GM23338 (cell line): ENCODE measurements at regions not wholly inside any gene's neighbourhood (a gene's known extent, or its start where the extent isn't known, plus 50 kb on each side); places are given as distances from the start of the nearest gene placed in this dataset.

ENCODE experiments used
- ATAC-seq: fragments of 200-7000 bp; cut with Tn5 transposase; 3 replicates; pipeline ENCODE4 v1.9.1; 2020
- DNase-seq: peaks from one replicate; pipeline ENCODE4 v3.0.0-alpha.2; 2015; ENCODE audit warnings: low spot score
- H2AFZ ChIP-seq: fragments of 200-600 bp; sonication (generic); 2 replicates; pipeline ENCODE4 v1.8.0; 2016; ENCODE audit warnings: antibody characterized with exemption, mild to moderate bottlenecking, moderate library complexity
- H3F3A ChIP-seq: fragments of 200-600 bp; sonication (generic); replicated peaks from 2 replicates; pipeline ENCODE4 v1.8.0; 2017; ENCODE audit warnings: antibody characterized with exemption, mixed run types, low read depth
- H3K27ac ChIP-seq: fragments of 200-600 bp; sonication (generic); 2 replicates; pipeline ENCODE4 v1.6.1; 2016; ENCODE audit warnings: low read depth
- H3K27me3 ChIP-seq: fragments of 200-600 bp; sonication (generic); 2 replicates; pipeline ENCODE4 v1.8.0; 2016; ENCODE audit warnings: mild to moderate bottlenecking, mixed run types, moderate library complexity; ENCODE audit not compliant: insufficient read depth
- H3K36me3 ChIP-seq: fragments of 200-600 bp; sonication (generic); 2 replicates; pipeline ENCODE4 v1.8.0; 2016; ENCODE audit warnings: mild to moderate bottlenecking; ENCODE audit not compliant: insufficient read depth
- H3K4me1 ChIP-seq: fragments of 200-600 bp; sonication (generic); 2 replicates; pipeline ENCODE4 v1.8.0; 2016; ENCODE audit warnings: mild to moderate bottlenecking, moderate library complexity; ENCODE audit not compliant: insufficient read depth
- H3K4me2 ChIP-seq: fragments of 200-600 bp; sonication (generic); 2 replicates; pipeline ENCODE4 v1.7.1; 2017; ENCODE audit warnings: mixed run types
- H3K4me3 ChIP-seq: fragments of 200-600 bp; sonication (generic); 2 replicates; pipeline ENCODE4 v1.6.1; 2016; ENCODE audit warnings: mixed run types
- H3K79me2 ChIP-seq: fragments of 200-600 bp; sonication (generic); replicated peaks from 2 replicates; pipeline ENCODE4 v1.8.0; 2017; ENCODE audit warnings: mild to moderate bottlenecking; ENCODE audit not compliant: insufficient read depth
- H3K9me2 ChIP-seq: fragments of 200-600 bp; sonication (generic); 2 replicates; pipeline ENCODE4 v1.8.0; 2017; ENCODE audit not compliant: insufficient read depth
- H4K20me1 ChIP-seq: fragments of 200-600 bp; sonication (generic); replicated peaks from 2 replicates; pipeline ENCODE4 v1.8.0; 2017; ENCODE audit warnings: mild to moderate bottlenecking; ENCODE audit not compliant: insufficient read depth
- H3K27ac Mint-ChIP-seq: 2 replicates; pipeline ENCODE4 v1.8.0; 2020; ENCODE audit warnings: inconsistent platforms, mild to moderate bottlenecking, moderate library complexity, mixed read lengths
- H3K27me3 Mint-ChIP-seq: 3 replicates; pipeline ENCODE4 v1.8.0; 2022; ENCODE audit warnings: low read depth, mild to moderate bottlenecking, moderate library complexity, mixed read lengths, inconsistent platforms; ENCODE audit not compliant: insufficient read depth, poor library complexity
- H3K36me3 Mint-ChIP-seq: 3 replicates; pipeline ENCODE4 v1.8.0; 2021; ENCODE audit warnings: low read depth, mild to moderate bottlenecking, inconsistent platforms, moderate library complexity, mixed read lengths
- H3K4me1 Mint-ChIP-seq: 3 replicates; pipeline ENCODE4 v1.8.0; 2020; ENCODE audit warnings: mild to moderate bottlenecking, inconsistent platforms, mixed read lengths
- H3K4me3 Mint-ChIP-seq: 3 replicates; pipeline ENCODE4 v1.8.0; 2021; ENCODE audit warnings: moderate library complexity, mild to moderate bottlenecking, inconsistent platforms, mixed read lengths
- H3K9me3 Mint-ChIP-seq: 3 replicates; pipeline ENCODE4 v1.8.0; 2020; ENCODE audit warnings: moderate library complexity, mild to moderate bottlenecking, inconsistent platforms, mixed read lengths
- CREB1 ChIP-seq: fragments of 250-450 bp; sonication (Bioruptor Pico); IDR thresholded peaks from 2 replicates; pipeline ENCODE4 v1.5.0; 2020; ENCODE audit warnings: low read depth, mild to moderate bottlenecking, moderate library complexity
- CTCF ChIP-seq, 2 experiments: fragments of 200-600 bp in 1 of 2; sonication (generic) in 1 of 2; conservative IDR thresholded peaks; 2 replicates each; pipeline versions ENCODE4 v1.5.1 to v1.6.1; 2016 to 2017; ENCODE audit warnings: antibody characterized with exemption in 2 of 2, low read depth in 2 of 2, mild to moderate bottlenecking in 2 of 2, moderate library complexity in 1 of 2
- EZH2 ChIP-seq: fragments of 200-600 bp; sonication (generic); IDR thresholded peaks from one replicate; pipeline ENCODE4 v1.8.0; 2017; ENCODE audit warnings: antibody characterized with exemption, mild to moderate bottlenecking, low read depth; ENCODE audit not compliant: unreplicated experiment
- EZH2phosphoT487 ChIP-seq: fragments of 200-600 bp; sonication (generic); IDR thresholded peaks from one replicate; pipeline ENCODE4 v1.8.1; 2018; ENCODE audit warnings: antibody characterized with exemption; ENCODE audit not compliant: unreplicated experiment
- NANOG ChIP-seq: IDR thresholded peaks from 2 replicates; pipeline ENCODE4 v1.6.1; 2016; ENCODE audit warnings: antibody characterized with exemption, borderline replicate concordance
- POLR2AphosphoS5 ChIP-seq: IDR thresholded peaks from 2 replicates; pipeline ENCODE4 v1.6.1; 2016; ENCODE audit warnings: antibody characterized with exemption, low read depth
- REST ChIP-seq: IDR thresholded peaks from one replicate; pipeline ENCODE4 v1.6.1; 2018; ENCODE audit warnings: antibody characterized with exemption; ENCODE audit not compliant: unreplicated experiment
- STAT1 ChIP-seq: IDR thresholded peaks from one replicate; pipeline ENCODE4 v1.6.1; 2016; ENCODE audit warnings: antibody characterized with exemption; ENCODE audit not compliant: unreplicated experiment
- ZNF114 ChIP-seq: fragments of 250-450 bp; sonication (Bioruptor Pico); IDR thresholded peaks from 2 replicates; pipeline ENCODE4 v1.5.0; 2020; ENCODE audit warnings: mild to moderate bottlenecking, moderate library complexity
- ZNF331 ChIP-seq: fragments of 250-450 bp; sonication (Bioruptor Pico); IDR thresholded peaks from 2 replicates; pipeline ENCODE4 v1.5.0; 2020; ENCODE audit warnings: low read depth, mild to moderate bottlenecking, moderate library complexity
- TF ChIP-seq, protein P1 (sequence below): IDR thresholded peaks from 2 replicates; pipeline ENCODE4 v1.6.1; 2016; ENCODE audit warnings: antibody characterized with exemption

GRCh38 chr2:88334418-88334817, 118.1 kb downstream of the FOXI3 start (continued):
- no peak for TF ChIP-seq CTCF (conservative IDR thresholded peaks at IDR 0.05; ENCODE audit: low read depth in 2 of 2)
- TF ChIP-seq EZH2phosphoT487: no peak
- TF ChIP-seq CREB1 (CRISPR knock-in tag): no peak
- no peak for TF ChIP-seq NANOG
- TF ChIP-seq POLR2AphosphoS5: no peak

DNA sequence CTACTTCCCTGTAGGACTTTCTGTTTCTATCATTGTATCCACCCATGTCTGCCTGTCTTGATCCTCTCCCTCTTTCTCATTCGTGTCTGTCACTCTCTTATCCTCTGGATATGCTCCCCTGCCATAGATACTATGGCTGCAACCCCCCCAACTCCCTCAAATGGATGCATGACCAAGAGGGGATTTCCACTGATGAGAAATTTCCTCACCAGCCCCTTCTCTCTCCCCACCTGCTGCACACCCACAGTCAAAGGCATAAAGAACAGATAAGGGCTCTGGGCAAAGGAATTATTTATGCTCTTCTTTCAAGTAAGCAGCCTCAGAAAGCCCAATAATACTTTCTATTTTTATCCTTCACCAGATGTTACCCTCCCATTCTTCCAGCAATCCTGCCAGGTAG, 121.3 kb downstream of the FOXI3 start:
- Mint-ChIP-seq H3K27ac (no peak overlapping the region), H3K4me3 (no peak overlapping the region), H3K4me1 (peaks cover 17% of the 10 kb centered on the region), H3K27me3 (peaks cover 8% of the 10 kb centered on the region), H3K9me3 (no peaks in the 10 kb centered on the region), H3K36me3 (no peaks in the 10 kb centered on the region)
- DNase-seq: no peak
- no peak overlapping the region for H3K4me3 ChIP-seq
- peaks cover 4% of the 10 kb centered on the region; the same call in 1 of the 2 replicates for H3K9me2 ChIP-seq
- H3F3A ChIP-seq: no peaks in the 10 kb centered on the region
- H3K79me2 ChIP-seq: no peaks in the 10 kb centered on the region
- no peak for ATAC-seq
- H3K27ac ChIP-seq: no peak overlapping the region
- no peak overlapping the region for H3K4me2 ChIP-seq
- peaks cover 15% of the 10 kb centered on the region for H3K4me1 ChIP-seq
- no peaks in the 10 kb centered on the region for H4K20me1 ChIP-seq
- no peaks in the 10 kb centered on the region for H3K27me3 ChIP-seq
- no peak overlapping the region for H2AFZ ChIP-seq
- no peaks in the 10 kb centered on the region for H3K36me3 ChIP-seq
- no peak for TF ChIP-seq POLR2AphosphoS5
- no peak for TF ChIP-seq CTCF (conservative IDR thresholded peaks at IDR 0.05; ENCODE audit: low read depth in 2 of 2)
- no peak for TF ChIP-seq REST
- TF ChIP-seq ZNF114 (CRISPR knock-in tag): no peak
- no peak for TF ChIP-seq ZNF331 (CRISPR knock-in tag)
- TF ChIP-seq EZH2phosphoT487: no peak
- no peak for TF ChIP-seq NANOG
- no peak for TF ChIP-seq EZH2
- TF ChIP-seq STAT1: no peak
- TF ChIP-seq, protein P1, sequence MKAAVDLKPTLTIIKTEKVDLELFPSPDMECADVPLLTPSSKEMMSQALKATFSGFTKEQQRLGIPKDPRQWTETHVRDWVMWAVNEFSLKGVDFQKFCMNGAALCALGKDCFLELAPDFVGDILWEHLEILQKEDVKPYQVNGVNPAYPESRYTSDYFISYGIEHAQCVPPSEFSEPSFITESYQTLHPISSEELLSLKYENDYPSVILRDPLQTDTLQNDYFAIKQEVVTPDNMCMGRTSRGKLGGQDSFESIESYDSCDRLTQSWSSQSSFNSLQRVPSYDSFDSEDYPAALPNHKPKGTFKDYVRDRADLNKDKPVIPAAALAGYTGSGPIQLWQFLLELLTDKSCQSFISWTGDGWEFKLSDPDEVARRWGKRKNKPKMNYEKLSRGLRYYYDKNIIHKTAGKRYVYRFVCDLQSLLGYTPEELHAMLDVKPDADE: no peak
